Testis (tissue), 2 donors: ENCODE measurements at regions not wholly inside any gene's neighbourhood (a gene's known extent, or its start where the extent isn't known, plus 50 kb on each side); places are given as distances from the start of the nearest gene placed in this dataset.

Source experiments
- POLR2A ChIP-seq: fragments of 450-650 bp; IDR thresholded peaks from one replicate; pipeline ENCODE4 v1.6.1; 2017; ENCODE audit warnings: antibody characterized with exemption, mild to moderate bottlenecking, moderate library complexity
- TF ChIP-seq, protein P1 (sequence below), 3 experiments: fragments of 450-650 bp in 2 of 3; fragments of 200-600 bp in 1 of 3; sonication (generic) in 1 of 3; IDR thresholded peaks; one replicate each; pipeline ENCODE4 v1.5.1; 2016 to 2019; ENCODE audit warnings: antibody characterized with exemption in 3 of 3, mild to moderate bottlenecking in 2 of 3, moderate library complexity in 1 of 3

DNA sequence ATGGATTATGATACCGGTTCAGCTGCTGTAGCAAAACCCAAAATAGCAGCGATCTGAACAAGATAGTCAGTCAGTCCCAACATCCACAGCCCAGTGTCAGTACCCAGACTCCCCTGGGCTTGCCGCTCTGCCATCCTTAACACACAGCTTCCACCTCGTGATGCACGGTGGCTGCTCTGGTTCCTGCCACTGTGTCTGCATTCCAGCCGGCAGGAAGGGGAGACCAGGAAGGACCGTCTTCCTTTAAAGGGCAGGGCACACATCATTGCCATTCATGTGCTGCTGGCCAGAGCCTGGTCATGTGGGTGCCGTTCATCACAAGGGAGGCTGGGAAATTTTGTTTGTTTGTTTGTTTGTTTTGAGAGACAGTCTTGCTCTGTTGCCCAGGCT lies 131.0 kb upstream of the IER5L start:
- no peak for TF ChIP-seq POLR2A
- TF ChIP-seq, protein P1, sequence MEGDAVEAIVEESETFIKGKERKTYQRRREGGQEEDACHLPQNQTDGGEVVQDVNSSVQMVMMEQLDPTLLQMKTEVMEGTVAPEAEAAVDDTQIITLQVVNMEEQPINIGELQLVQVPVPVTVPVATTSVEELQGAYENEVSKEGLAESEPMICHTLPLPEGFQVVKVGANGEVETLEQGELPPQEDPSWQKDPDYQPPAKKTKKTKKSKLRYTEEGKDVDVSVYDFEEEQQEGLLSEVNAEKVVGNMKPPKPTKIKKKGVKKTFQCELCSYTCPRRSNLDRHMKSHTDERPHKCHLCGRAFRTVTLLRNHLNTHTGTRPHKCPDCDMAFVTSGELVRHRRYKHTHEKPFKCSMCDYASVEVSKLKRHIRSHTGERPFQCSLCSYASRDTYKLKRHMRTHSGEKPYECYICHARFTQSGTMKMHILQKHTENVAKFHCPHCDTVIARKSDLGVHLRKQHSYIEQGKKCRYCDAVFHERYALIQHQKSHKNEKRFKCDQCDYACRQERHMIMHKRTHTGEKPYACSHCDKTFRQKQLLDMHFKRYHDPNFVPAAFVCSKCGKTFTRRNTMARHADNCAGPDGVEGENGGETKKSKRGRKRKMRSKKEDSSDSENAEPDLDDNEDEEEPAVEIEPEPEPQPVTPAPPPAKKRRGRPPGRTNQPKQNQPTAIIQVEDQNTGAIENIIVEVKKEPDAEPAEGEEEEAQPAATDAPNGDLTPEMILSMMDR (IDR thresholded peaks at IDR 0.05) = no peak
